Dedifferentiated amniotic fluid mesenchymal stem cell (primary cell): ENCODE measurements at regions not wholly inside any gene's neighbourhood (a gene's known extent, or its start where the extent isn't known, plus 50 kb on each side); places are given as distances from the start of the nearest gene placed in this dataset.
"Not testable (repeated sequence)": the region's sequence is repeated elsewhere in the genome, so short reads cannot be mapped to it uniquely, and the experiment has no call there.

Experiments used
- DNase-seq: peaks from one replicate; pipeline ENCODE4 v3.0.0-alpha.2; 2016; ENCODE audit errors: extremely low spot score

GRCh38 chr17:26731005-26731921 is 562.7 kb upstream of the WSB1 start:
- no peak for DNase-seq

DNA sequence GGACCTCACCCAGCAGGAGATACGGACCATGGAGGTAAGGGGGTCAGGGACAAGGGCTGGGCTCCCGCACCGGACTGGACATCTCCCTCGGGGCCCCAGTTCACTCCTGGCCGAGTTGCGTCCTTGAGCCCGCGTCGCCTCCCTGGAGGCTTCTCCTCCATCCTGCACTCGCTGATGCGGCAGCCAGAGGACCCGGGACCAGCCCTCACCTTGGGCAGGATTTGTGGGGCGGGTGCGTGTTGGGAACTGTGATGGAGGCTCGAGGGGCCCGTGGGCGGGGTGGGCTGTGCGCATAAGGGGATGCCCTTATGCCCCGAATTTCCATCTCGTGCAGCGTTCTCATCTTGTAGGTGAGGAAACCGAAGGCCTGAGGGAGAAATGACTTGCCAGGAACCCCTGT is 562.0 kb upstream of the WSB1 start:
- DNase-seq = not testable (repeated sequence)

GRCh38 chr17:26734775-26735174 is 559.1 kb upstream of the WSB1 start:
- DNase-seq = not testable (repeated sequence)

GRCh38 chr17:26735977-26736376 is 557.9 kb upstream of the WSB1 start:
- not testable (repeated sequence) for DNase-seq

DNA sequence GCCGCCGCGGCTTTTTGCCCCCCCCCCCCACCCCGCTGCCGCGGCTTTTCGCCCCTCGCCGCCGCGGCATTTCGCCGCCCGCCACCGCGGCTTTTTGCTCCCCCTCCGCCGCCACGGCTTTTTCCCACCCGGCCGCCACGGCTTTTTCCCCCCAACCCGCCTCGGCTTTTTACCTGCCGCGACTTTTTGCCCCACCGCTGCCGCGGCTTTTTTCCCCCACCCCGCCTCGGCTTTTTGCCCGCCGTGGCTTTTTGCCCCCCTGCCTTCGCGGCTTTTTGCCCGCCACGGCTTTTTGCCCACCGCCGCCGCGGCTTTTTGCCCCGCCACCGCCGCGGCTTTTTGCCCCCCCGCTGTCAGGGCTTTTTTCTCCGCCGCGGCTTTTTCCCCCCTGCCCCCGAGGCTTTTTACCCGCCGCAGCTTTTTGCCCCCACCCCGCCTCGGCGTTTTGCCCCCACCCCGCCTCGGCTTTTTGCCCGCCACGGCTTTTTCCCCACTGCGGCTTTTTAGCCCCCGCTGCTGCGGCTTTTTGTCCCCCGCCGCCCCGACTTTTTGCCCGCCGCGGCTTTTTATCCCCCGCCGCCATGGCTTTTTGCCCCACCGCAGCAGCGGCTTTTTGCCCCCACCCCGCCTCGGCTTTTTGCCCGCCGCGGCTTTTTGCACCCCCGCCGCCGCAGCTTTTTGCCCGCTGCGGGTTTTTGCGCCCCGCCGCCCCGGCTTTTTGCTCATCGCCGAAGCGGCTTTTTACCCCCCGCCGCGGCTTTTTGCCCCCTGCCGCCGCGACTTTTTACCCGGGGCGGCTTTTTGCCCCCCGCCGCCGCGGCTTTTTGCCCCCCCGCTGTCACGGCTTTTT is 527.8 kb upstream of the WSB1 start:
- no peak for DNase-seq

GRCh38 chr17:26766743-26767142 is 527.2 kb upstream of the WSB1 start:
- DNase-seq = no peak

- DNase-seq = no peak
These were observed 520.4 kb upstream of the WSB1 start for GRCh38 chr17:26773189-26774188.

- no peak for DNase-seq
These were observed 519.4 kb upstream of the WSB1 start for GRCh38 chr17:26774291-26775218.

GRCh38 chr17:26775219-26775822 is 518.6 kb upstream of the WSB1 start:
- DNase-seq = no peak

DNA sequence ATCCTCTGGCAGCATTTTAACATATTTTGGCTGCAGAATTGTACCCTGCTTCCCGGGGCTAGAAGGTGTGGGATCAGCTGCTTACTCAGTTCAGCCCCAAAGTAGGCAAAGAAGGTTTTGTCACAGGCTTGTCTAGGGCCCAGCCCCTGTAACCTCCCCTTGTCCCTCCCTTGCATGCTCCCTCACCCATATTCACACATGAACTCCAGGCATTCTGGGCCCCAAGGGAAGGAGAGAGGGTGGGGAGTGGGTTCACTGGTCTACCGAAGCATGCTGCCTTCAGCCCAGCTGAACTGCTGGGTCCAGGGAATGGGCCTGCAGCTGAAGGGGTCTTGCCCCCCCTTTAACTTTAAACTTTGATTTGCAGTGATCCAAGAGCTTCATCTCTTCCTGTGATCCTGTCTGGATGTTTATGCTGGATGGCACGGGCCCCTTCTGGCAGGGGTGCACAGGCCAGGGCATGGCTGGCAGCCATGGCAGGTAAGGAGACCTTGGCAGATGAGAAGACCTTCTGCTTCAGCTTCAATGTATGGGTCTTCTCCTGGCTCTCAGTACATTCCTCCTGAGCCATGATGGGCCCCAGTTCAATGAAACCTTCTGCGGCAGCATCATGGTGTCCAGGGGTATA is 513.6 kb upstream of the WSB1 start:
- not testable (repeated sequence) for DNase-seq

DNA sequence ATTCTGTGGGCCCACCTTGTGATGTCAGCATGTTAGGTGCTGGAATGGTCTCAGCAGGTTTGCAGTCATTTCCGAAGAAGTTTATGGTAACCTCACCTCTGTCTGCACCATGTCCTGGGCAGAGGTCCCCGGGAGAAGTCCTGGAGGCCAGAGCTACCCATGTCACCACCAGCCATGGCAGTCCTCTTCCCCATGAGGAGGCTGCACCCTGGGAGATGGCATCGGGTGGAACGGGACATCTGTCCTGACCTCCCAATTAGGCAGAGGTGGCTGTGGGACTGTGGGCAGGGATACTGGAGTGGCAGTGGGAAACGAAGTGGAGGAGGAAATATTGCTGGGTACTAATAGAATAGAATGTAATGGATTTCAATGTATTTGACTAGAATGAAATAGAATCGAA is 511.8 kb upstream of the WSB1 start:
- DNase-seq = no peak

- DNase-seq = no peak
These were observed 501.4 kb upstream of the WSB1 start for GRCh38 chr17:26792486-26792885.

DNA sequence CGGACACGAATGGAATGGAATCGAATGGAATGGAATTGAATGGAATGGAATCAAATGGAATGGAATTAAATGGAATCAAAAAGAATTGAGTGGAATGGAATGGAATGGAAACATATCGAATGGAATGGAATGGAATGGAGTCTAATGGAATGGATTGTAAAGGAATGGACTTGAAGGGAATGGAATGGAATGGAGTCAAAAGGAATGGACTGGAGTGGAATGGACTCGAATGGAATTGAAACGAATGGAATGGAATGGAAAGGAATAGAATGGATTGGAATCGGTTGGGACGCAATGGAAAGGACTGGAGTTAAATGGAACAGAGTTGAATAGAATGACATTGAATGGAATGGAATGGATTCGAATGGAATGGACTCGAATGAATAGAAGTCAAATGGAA is 486.9 kb upstream of the WSB1 start:
- DNase-seq = no peak

DNA sequence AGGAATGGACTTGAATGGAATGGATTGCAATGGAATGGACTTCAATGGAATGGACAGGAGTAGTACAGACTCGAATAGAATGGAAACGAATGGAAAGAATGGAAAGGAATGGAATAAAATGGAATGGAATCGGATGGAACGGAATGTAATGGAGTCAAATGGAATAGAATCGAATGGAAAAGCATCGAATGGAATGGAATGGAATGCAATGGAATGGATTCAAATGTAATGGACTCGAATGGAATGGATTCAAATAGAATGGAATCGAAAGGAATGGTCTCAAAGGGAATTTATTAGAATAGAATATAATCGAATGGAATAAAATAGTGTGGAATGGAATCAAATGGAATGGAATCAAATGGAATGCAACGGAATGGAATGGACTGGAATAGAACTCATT is 484.9 kb upstream of the WSB1 start:
- DNase-seq = no peak

DNA sequence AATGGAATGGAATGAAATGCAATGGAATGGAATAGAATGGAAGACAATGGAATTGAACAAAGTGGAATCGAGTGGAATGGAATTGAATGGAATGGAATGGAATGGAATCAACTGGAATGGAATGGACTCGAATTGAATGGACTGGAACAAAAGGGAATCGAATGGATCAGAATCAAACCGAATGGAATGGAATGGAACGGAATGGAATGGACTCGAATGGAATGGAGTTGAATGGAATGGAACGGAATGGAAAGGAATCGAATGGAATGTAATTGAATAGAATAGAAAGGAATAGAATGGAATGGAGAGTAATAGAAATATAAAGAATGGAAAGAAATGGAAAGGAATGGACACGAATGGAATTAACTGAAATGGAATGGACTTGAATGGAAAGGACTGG is 475.2 kb upstream of the WSB1 start:
- DNase-seq = peak; percentile 16
